Testis (tissue), 2 donors: ENCODE measurements at regions not wholly inside any gene's neighbourhood (a gene's known extent, or its start where the extent isn't known, plus 50 kb on each side); places are given as distances from the start of the nearest gene placed in this dataset.

ENCODE experiments used
- POLR2A ChIP-seq: fragments of 450-650 bp; IDR thresholded peaks from one replicate; pipeline ENCODE4 v1.6.1; 2017; ENCODE audit warnings: antibody characterized with exemption, mild to moderate bottlenecking, moderate library complexity
- TF ChIP-seq, protein P1 (sequence below), 3 experiments: fragments of 450-650 bp in 2 of 3; fragments of 200-600 bp in 1 of 3; sonication (generic) in 1 of 3; IDR thresholded peaks; one replicate each; pipeline ENCODE4 v1.5.1; 2016 to 2019; ENCODE audit warnings: antibody characterized with exemption in 3 of 3, mild to moderate bottlenecking in 2 of 3, moderate library complexity in 1 of 3

DNA sequence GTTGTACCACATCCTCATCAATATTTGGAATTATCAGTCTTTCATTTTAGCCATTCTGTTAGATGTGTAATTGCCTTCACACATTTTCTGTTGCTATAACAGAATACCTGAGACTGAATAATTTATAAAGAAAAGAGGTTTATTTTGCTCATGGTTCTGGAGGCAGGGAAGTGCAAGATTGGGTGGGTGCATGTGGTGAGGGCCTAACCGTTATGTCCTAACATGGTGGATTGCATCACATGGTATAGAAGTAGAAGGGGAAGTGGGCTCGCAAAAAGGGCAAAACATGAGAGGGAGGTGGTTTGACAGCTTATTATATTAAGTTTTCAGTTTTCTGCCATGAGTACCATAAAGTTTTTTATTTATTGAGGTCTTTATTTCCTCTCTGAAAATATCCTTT, 452.0 kb downstream of the ARL4A start:
- TF ChIP-seq, protein P1, sequence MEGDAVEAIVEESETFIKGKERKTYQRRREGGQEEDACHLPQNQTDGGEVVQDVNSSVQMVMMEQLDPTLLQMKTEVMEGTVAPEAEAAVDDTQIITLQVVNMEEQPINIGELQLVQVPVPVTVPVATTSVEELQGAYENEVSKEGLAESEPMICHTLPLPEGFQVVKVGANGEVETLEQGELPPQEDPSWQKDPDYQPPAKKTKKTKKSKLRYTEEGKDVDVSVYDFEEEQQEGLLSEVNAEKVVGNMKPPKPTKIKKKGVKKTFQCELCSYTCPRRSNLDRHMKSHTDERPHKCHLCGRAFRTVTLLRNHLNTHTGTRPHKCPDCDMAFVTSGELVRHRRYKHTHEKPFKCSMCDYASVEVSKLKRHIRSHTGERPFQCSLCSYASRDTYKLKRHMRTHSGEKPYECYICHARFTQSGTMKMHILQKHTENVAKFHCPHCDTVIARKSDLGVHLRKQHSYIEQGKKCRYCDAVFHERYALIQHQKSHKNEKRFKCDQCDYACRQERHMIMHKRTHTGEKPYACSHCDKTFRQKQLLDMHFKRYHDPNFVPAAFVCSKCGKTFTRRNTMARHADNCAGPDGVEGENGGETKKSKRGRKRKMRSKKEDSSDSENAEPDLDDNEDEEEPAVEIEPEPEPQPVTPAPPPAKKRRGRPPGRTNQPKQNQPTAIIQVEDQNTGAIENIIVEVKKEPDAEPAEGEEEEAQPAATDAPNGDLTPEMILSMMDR (IDR thresholded peaks at IDR 0.05), result no peak
- TF ChIP-seq POLR2A, result no peak
